ENCODE measurements at regions not wholly inside any gene's neighbourhood (a gene's known extent, or its start where the extent isn't known, plus 50 kb on each side); places are given as distances from the start of the nearest gene placed in this dataset.

- H2BK5ac ChIP-seq (ENCODE audit: low read length) = no peak overlapping the region
- no peak overlapping the region for H3K4ac ChIP-seq (ENCODE audit: low read depth, low read length)
- no peaks in the 10 kb centered on the region for H3K4me1 ChIP-seq (ENCODE audit: control insufficient read depth, low read depth, low read length)
- no peak overlapping the region for H4K5ac ChIP-seq (ENCODE audit: low read length)
- no peak overlapping the region for H3K4me2 ChIP-seq (ENCODE audit: low read length)
- H3K23ac ChIP-seq (ENCODE audit: low read length) = no peak overlapping the region
- no peak overlapping the region for H3K18ac ChIP-seq (ENCODE audit: low read length)
- no peaks in the 10 kb centered on the region for H3K79me2 ChIP-seq (ENCODE audit: control insufficient read depth, insufficient read depth, low read length)
- no peak overlapping the region for H3K56ac ChIP-seq (ENCODE audit: low read length)
- H2BK120ac ChIP-seq (ENCODE audit: low read depth, low read length) = no peak overlapping the region
- no peak overlapping the region for H4K8ac ChIP-seq (ENCODE audit: low read depth, low read length)
- H3K27me3 ChIP-seq (ENCODE audit: insufficient read depth, low read length, poor library complexity) = no peaks in the 10 kb centered on the region
- DNase-seq = no peak
- H3K4me3 ChIP-seq (ENCODE audit: low read length) = no peak overlapping the region
- H2BK15ac ChIP-seq (replicated peaks; ENCODE audit: low read depth) = no peak overlapping the region
- H3K27ac ChIP-seq (ENCODE audit: low read depth, low read length) = no peak overlapping the region
- no peak overlapping the region for H3K9ac ChIP-seq (ENCODE audit: low read length)
- H3K79me1 ChIP-seq (ENCODE audit: low read length) = no peaks in the 10 kb centered on the region
- no peaks in the 10 kb centered on the region for H3K36me3 ChIP-seq (ENCODE audit: control insufficient read depth, insufficient read depth, low read length)
- no peak overlapping the region for H2AK5ac ChIP-seq (ENCODE audit: low read length)
Observed at GRCh38 chr3:189548053-189548452, 83.1 kb upstream of the TP63 start.

DNA sequence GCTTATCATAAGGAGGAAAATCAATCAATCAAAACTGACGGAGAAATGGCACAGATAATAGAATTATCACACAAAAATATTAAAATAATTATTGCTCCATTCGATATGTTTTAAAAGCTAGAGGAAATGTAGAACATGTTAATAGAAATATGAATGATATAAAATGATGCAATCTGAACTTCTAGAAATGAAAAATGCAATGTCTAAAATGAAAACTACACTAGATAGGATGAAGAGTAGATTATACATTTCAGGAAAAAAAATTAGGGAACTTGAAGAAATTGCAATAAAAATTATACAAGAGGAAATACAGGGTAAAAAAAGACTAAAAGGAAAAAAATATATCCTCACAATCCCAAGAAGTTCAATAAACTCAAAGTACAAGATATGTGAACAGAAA lies 80.2 kb upstream of the TP63 start:
- Histone ChIP-seq H4K8ac (ENCODE audit: low read depth, low read length) (no peak overlapping the region), H2BK15ac (replicated peaks; ENCODE audit: low read depth) (no peak overlapping the region), H3K18ac (ENCODE audit: low read length) (no peak overlapping the region), H3K27ac (ENCODE audit: low read depth, low read length) (no peak overlapping the region), H3K4me3 (ENCODE audit: low read length) (no peak overlapping the region), H3K36me3 (ENCODE audit: control insufficient read depth, insufficient read depth, low read length) (no peaks in the 10 kb centered on the region), H3K27me3 (ENCODE audit: insufficient read depth, low read length, poor library complexity) (no peaks in the 10 kb centered on the region), H2AK5ac (ENCODE audit: low read length) (no peak overlapping the region), H3K79me1 (ENCODE audit: low read length) (no peaks in the 10 kb centered on the region), H3K4me2 (ENCODE audit: low read length) (no peak overlapping the region), H3K23ac (ENCODE audit: low read length) (no peak overlapping the region), H2BK5ac (ENCODE audit: low read length) (no peak overlapping the region), H4K5ac (ENCODE audit: low read length) (no peak overlapping the region), H3K4ac (ENCODE audit: low read depth, low read length) (no peak overlapping the region), H3K4me1 (ENCODE audit: control insufficient read depth, low read depth, low read length) (no peaks in the 10 kb centered on the region), H2BK120ac (ENCODE audit: low read depth, low read length) (no peak overlapping the region), H3K79me2 (ENCODE audit: control insufficient read depth, insufficient read depth, low read length) (no peaks in the 10 kb centered on the region), H3K56ac (ENCODE audit: low read length) (no peak overlapping the region), H3K9ac (ENCODE audit: low read length) (no peak overlapping the region)
- WGBS (ENCODE audit: extremely low coverage, insufficient coverage, low lambda C conversion rate) = no CpG with 5 or more reads among the region's 2 CpGs
- DNase-seq = no peak

DNA sequence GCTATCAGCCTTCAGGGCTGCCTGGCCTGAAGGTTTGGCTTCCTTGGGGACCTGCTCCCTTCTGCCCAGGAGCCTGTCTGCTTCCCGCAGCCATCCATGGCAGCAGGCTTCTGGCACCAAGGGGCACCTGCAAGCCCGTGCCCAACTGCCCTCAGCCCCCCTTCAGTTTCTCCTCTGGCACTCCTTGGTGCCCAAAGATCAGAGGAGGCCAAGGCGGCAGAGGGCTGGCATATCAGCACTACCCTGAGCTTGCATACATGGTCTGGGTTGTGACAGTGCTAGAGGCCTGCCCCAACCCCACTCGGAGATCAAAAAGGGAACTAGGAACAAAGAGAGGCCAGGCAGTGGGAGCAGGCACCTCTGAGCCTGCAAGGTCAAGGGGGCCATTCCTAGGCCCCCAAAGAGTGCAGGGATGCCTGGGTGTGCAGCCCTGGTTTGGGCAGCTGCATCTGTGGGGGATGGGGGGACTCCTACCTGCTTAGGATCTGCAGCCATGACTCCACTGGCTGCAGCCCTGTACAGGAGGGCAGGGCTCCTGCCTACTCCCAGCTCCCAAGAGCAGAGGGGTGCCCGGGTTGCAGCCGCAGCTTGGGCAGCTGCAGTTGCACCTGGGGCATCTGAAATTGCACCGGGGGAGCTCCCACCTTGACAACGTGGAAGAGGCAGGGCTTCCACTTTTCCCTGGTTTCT lies 76.2 kb upstream of the TP63 start:
- Histone ChIP-seq H3K4me2 (ENCODE audit: low read length) (no peak overlapping the region), H3K9ac (ENCODE audit: low read length) (no peak overlapping the region), H3K18ac (ENCODE audit: low read length) (no peak overlapping the region), H3K79me2 (ENCODE audit: control insufficient read depth, insufficient read depth, low read length) (no peaks in the 10 kb centered on the region), H2AK5ac (ENCODE audit: low read length) (no peak overlapping the region), H3K56ac (ENCODE audit: low read length) (no peak overlapping the region), H2BK15ac (replicated peaks; ENCODE audit: low read depth) (no peak overlapping the region), H2BK5ac (ENCODE audit: low read length) (no peak overlapping the region), H3K27ac (ENCODE audit: low read depth, low read length) (no peak overlapping the region), H3K23ac (ENCODE audit: low read length) (no peak overlapping the region), H3K79me1 (ENCODE audit: low read length) (no peaks in the 10 kb centered on the region), H2BK120ac (ENCODE audit: low read depth, low read length) (no peak overlapping the region), H4K5ac (ENCODE audit: low read length) (no peak overlapping the region), H3K4ac (ENCODE audit: low read depth, low read length) (no peak overlapping the region), H3K4me3 (ENCODE audit: low read length) (no peak overlapping the region), H3K4me1 (ENCODE audit: control insufficient read depth, low read depth, low read length) (no peaks in the 10 kb centered on the region), H3K27me3 (ENCODE audit: insufficient read depth, low read length, poor library complexity) (no peaks in the 10 kb centered on the region), H4K8ac (ENCODE audit: low read depth, low read length) (no peak overlapping the region), H3K36me3 (ENCODE audit: control insufficient read depth, insufficient read depth, low read length) (no peaks in the 10 kb centered on the region)
- no peak for DNase-seq
- no CpG with 5 or more reads among the region's 8 CpGs for WGBS (ENCODE audit: extremely low coverage, insufficient coverage, low lambda C conversion rate)

DNA sequence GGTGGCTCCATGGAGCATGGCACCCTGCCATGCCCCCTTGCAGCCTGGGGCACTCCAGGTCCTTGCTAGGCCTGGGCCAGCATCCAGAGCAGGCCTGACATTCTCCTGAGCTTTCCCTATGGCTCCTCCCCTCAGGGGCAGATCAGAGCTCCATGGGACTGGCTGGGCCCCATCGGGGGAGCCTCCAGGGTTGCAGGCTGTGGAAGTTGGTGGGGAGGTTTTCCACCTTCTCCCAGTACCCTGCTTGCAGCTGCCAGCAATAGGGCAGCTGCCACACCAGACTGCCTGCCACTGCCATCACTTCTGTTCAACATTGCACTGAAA lies 75.7 kb upstream of the TP63 start:
- Histone ChIP-seq H4K8ac (ENCODE audit: low read depth, low read length) (no peak overlapping the region), H4K5ac (ENCODE audit: low read length) (no peak overlapping the region), H3K4ac (ENCODE audit: low read depth, low read length) (no peak overlapping the region), H3K9ac (ENCODE audit: low read length) (no peak overlapping the region), H3K79me2 (ENCODE audit: control insufficient read depth, insufficient read depth, low read length) (no peaks in the 10 kb centered on the region), H3K79me1 (ENCODE audit: low read length) (no peaks in the 10 kb centered on the region), H3K4me1 (ENCODE audit: control insufficient read depth, low read depth, low read length) (no peaks in the 10 kb centered on the region), H3K27ac (ENCODE audit: low read depth, low read length) (no peak overlapping the region), H3K56ac (ENCODE audit: low read length) (no peak overlapping the region), H3K23ac (ENCODE audit: low read length) (no peak overlapping the region), H2BK15ac (replicated peaks; ENCODE audit: low read depth) (no peak overlapping the region), H2BK120ac (ENCODE audit: low read depth, low read length) (no peak overlapping the region), H2AK5ac (ENCODE audit: low read length) (no peak overlapping the region), H2BK5ac (ENCODE audit: low read length) (no peak overlapping the region), H3K4me3 (ENCODE audit: low read length) (no peak overlapping the region), H3K18ac (ENCODE audit: low read length) (no peak overlapping the region), H3K36me3 (ENCODE audit: control insufficient read depth, insufficient read depth, low read length) (no peaks in the 10 kb centered on the region), H3K27me3 (ENCODE audit: insufficient read depth, low read length, poor library complexity) (no peaks in the 10 kb centered on the region), H3K4me2 (ENCODE audit: low read length) (no peak overlapping the region)
- WGBS (ENCODE audit: extremely low coverage, insufficient coverage, low lambda C conversion rate) = no CpG with 5 or more reads among the region's 1 CpG
- DNase-seq = no peak

DNA sequence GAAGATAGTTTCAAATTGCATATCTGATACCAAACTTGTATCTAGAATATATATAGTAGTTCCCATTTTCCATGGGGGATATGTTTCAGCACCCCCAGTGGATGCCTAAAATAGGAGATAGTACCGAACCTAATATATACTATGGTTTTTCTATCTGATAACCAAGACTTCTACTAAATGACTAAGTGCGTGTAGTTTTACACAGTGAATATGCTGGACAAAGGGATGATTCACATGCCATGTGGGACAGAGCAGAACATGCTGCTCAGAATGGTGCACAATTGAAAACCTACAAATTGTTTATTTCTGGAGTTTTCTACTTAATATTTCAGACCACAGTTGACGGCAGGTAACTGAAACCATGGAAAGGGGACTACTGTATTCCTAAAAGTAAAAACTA lies 73.4 kb upstream of the TP63 start:
- Histone ChIP-seq H2AK5ac (ENCODE audit: low read length) (no peak overlapping the region), H3K27me3 (ENCODE audit: insufficient read depth, low read length, poor library complexity) (no peaks in the 10 kb centered on the region), H3K4ac (ENCODE audit: low read depth, low read length) (no peak overlapping the region), H3K4me1 (ENCODE audit: control insufficient read depth, low read depth, low read length) (no peaks in the 10 kb centered on the region), H3K79me2 (ENCODE audit: control insufficient read depth, insufficient read depth, low read length) (no peaks in the 10 kb centered on the region), H3K36me3 (ENCODE audit: control insufficient read depth, insufficient read depth, low read length) (no peaks in the 10 kb centered on the region), H4K8ac (ENCODE audit: low read depth, low read length) (no peak overlapping the region), H3K4me3 (ENCODE audit: low read length) (no peak overlapping the region), H2BK5ac (ENCODE audit: low read length) (no peak overlapping the region), H3K4me2 (ENCODE audit: low read length) (no peak overlapping the region), H3K56ac (ENCODE audit: low read length) (no peak overlapping the region), H3K23ac (ENCODE audit: low read length) (no peak overlapping the region), H3K79me1 (ENCODE audit: low read length) (no peaks in the 10 kb centered on the region), H4K5ac (ENCODE audit: low read length) (no peak overlapping the region), H2BK15ac (replicated peaks; ENCODE audit: low read depth) (no peak overlapping the region), H3K27ac (ENCODE audit: low read depth, low read length) (no peak overlapping the region), H3K18ac (ENCODE audit: low read length) (no peak overlapping the region), H2BK120ac (ENCODE audit: low read depth, low read length) (no peak overlapping the region), H3K9ac (ENCODE audit: low read length) (no peak overlapping the region)
- no peak for DNase-seq
- WGBS (ENCODE audit: extremely low coverage, insufficient coverage, low lambda C conversion rate) = no CpG with 5 or more reads among the region's 3 CpGs

DNA sequence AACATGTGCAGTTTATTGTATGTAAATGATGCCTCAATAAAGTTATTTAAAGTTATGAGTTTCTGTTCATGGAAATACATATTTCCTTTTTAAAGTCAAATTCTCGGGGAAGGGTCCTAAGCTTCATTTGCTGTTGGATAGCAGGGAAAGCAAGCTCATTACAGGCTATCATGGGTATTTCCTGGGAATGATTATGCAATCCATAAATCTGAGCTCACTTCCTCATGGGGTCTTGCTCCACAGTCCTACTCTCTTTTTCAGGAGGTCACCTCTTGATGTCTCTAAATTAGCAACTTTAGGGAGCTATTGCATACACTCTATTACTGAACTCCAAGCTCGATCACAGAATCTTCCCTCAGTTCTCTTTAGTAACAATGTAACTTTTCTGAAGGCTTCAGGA lies 69.9 kb upstream of the TP63 start:
- no peaks in the 10 kb centered on the region for H3K79me1 ChIP-seq (ENCODE audit: low read length)
- no peak overlapping the region for H3K27ac ChIP-seq (ENCODE audit: low read depth, low read length)
- H3K4me3 ChIP-seq (ENCODE audit: low read length) = no peak overlapping the region
- H3K56ac ChIP-seq (ENCODE audit: low read length) = no peak overlapping the region
- no CpG with 5 or more reads among the region's 2 CpGs for WGBS (ENCODE audit: extremely low coverage, insufficient coverage, low lambda C conversion rate)
- H2BK15ac ChIP-seq (replicated peaks; ENCODE audit: low read depth) = no peak overlapping the region
- H3K4me2 ChIP-seq (ENCODE audit: low read length) = no peak overlapping the region
- no peak overlapping the region for H2BK120ac ChIP-seq (ENCODE audit: low read depth, low read length)
- no peaks in the 10 kb centered on the region for H3K36me3 ChIP-seq (ENCODE audit: control insufficient read depth, insufficient read depth, low read length)
- H2AK5ac ChIP-seq (ENCODE audit: low read length) = no peak overlapping the region
- DNase-seq = no peak
- H3K4ac ChIP-seq (ENCODE audit: low read depth, low read length) = no peak overlapping the region
- no peak overlapping the region for H2BK5ac ChIP-seq (ENCODE audit: low read length)
- H3K4me1 ChIP-seq (ENCODE audit: control insufficient read depth, low read depth, low read length) = no peaks in the 10 kb centered on the region
- no peaks in the 10 kb centered on the region for H3K79me2 ChIP-seq (ENCODE audit: control insufficient read depth, insufficient read depth, low read length)
- no peak overlapping the region for H4K8ac ChIP-seq (ENCODE audit: low read depth, low read length)
- H3K27me3 ChIP-seq (ENCODE audit: insufficient read depth, low read length, poor library complexity) = no peaks in the 10 kb centered on the region
- H3K9ac ChIP-seq (ENCODE audit: low read length) = no peak overlapping the region
- no peak overlapping the region for H3K18ac ChIP-seq (ENCODE audit: low read length)
- H4K5ac ChIP-seq (ENCODE audit: low read length) = no peak overlapping the region
- no peak overlapping the region for H3K23ac ChIP-seq (ENCODE audit: low read length)
